ENCODE measurements at regions not wholly inside any gene's neighbourhood (a gene's known extent, or its start where the extent isn't known, plus 50 kb on each side); places are given as distances from the start of the nearest gene placed in this dataset.

GRCh38 chr2:52828112-52828511 is 939.5 kb upstream of the CHAC2 start:
- Mint-ChIP-seq H3K27me3 (no peaks in the 10 kb centered on the region), H3K27ac (no peak overlapping the region), H3K9me3 (ENCODE audit: low read depth) (no peaks in the 10 kb centered on the region), H3K4me1 (ENCODE audit: low read depth) (peaks cover 5% of the 10 kb centered on the region), H3K4me3 (ENCODE audit: low read depth) (no peak overlapping the region), H3K36me3 (ENCODE audit: insufficient read depth) (no peaks in the 10 kb centered on the region)
- TF ChIP-seq CTCF (IDR thresholded peaks at IDR 0.05; ENCODE audit: unreplicated experiment), result no peak
- no peak for DNase-seq (ENCODE audit: low spot score, unreplicated experiment)

GRCh38 chr2:52821631-52822030 is 946.0 kb upstream of the CHAC2 start:
- H3K4me3 Mint-ChIP-seq (ENCODE audit: low read depth), result no peak overlapping the region
- no peak overlapping the region for H3K27ac Mint-ChIP-seq
- no peaks in the 10 kb centered on the region for H3K9me3 Mint-ChIP-seq (ENCODE audit: low read depth)
- TF ChIP-seq CTCF (IDR thresholded peaks at IDR 0.05; ENCODE audit: unreplicated experiment), result peak; percentile 12
- H3K4me1 Mint-ChIP-seq (ENCODE audit: low read depth), result no peaks in the 10 kb centered on the region
- no peak for DNase-seq (ENCODE audit: low spot score, unreplicated experiment)
- H3K36me3 Mint-ChIP-seq (ENCODE audit: insufficient read depth), result no peaks in the 10 kb centered on the region
- H3K27me3 Mint-ChIP-seq, result no peaks in the 10 kb centered on the region

GRCh38 chr2:52818958-52819357 is 948.6 kb upstream of the CHAC2 start:
- Mint-ChIP-seq H3K9me3 (ENCODE audit: low read depth) (no peaks in the 10 kb centered on the region), H3K27ac (no peak overlapping the region), H3K27me3 (no peaks in the 10 kb centered on the region), H3K4me3 (ENCODE audit: low read depth) (no peak overlapping the region), H3K36me3 (ENCODE audit: insufficient read depth) (no peaks in the 10 kb centered on the region), H3K4me1 (ENCODE audit: low read depth) (no peaks in the 10 kb centered on the region)
- TF ChIP-seq CTCF (IDR thresholded peaks at IDR 0.05; ENCODE audit: unreplicated experiment), result no peak
- no peak for DNase-seq (ENCODE audit: low spot score, unreplicated experiment)

- H3K27me3 Mint-ChIP-seq, result no peaks in the 10 kb centered on the region
- peaks cover 2% of the 10 kb centered on the region for H3K9me3 Mint-ChIP-seq (ENCODE audit: low read depth)
- DNase-seq (ENCODE audit: low spot score, unreplicated experiment), result no peak
- no peak overlapping the region for H3K27ac Mint-ChIP-seq
- no peaks in the 10 kb centered on the region for H3K4me1 Mint-ChIP-seq (ENCODE audit: low read depth)
- no peaks in the 10 kb centered on the region for H3K36me3 Mint-ChIP-seq (ENCODE audit: insufficient read depth)
- H3K4me3 Mint-ChIP-seq (ENCODE audit: low read depth), result no peak overlapping the region
- no peak for TF ChIP-seq CTCF (IDR thresholded peaks at IDR 0.05; ENCODE audit: unreplicated experiment)
Measured at GRCh38 chr2:52810460-52810859, 957.1 kb upstream of the CHAC2 start.

DNA sequence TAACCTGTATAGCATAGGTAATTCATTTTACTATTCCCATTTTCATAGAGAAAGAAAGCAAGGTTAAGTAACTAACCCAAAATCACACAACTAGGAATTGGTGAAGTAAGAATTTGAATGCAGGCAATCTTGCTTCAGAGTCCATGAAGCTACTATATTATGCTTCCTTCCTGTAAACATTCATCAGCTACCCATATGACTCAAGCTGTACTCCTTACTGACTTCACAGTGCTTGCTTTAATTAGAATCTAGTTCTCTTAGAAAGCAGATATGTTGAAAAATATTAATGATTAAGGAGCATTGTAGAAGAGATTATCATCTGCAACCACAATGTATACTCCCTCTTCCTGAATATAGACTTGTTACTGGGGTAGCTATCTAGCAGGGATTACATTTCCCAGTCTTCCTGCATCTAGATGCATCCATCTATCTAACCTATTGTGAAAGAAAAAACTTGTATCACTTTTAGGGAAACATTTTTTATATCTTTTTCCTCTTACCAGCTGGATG is 961.6 kb upstream of the CHAC2 start:
- H3K4me3 Mint-ChIP-seq (ENCODE audit: low read depth), result no peak overlapping the region
- H3K36me3 Mint-ChIP-seq (ENCODE audit: insufficient read depth), result no peaks in the 10 kb centered on the region
- no peak overlapping the region for H3K27ac Mint-ChIP-seq
- H3K27me3 Mint-ChIP-seq, result no peaks in the 10 kb centered on the region
- H3K4me1 Mint-ChIP-seq (ENCODE audit: low read depth), result no peaks in the 10 kb centered on the region
- DNase-seq (ENCODE audit: low spot score, unreplicated experiment), result no peak
- TF ChIP-seq CTCF (IDR thresholded peaks at IDR 0.05; ENCODE audit: unreplicated experiment), result no peak
- peaks cover 6% of the 10 kb centered on the region for H3K9me3 Mint-ChIP-seq (ENCODE audit: low read depth)

Data from progenitor cell of endocrine pancreas (in vitro differentiated cells).